ENCODE measurements at regions not wholly inside any gene's neighbourhood (a gene's known extent, or its start where the extent isn't known, plus 50 kb on each side); places are given as distances from the start of the nearest gene placed in this dataset.

DNA sequence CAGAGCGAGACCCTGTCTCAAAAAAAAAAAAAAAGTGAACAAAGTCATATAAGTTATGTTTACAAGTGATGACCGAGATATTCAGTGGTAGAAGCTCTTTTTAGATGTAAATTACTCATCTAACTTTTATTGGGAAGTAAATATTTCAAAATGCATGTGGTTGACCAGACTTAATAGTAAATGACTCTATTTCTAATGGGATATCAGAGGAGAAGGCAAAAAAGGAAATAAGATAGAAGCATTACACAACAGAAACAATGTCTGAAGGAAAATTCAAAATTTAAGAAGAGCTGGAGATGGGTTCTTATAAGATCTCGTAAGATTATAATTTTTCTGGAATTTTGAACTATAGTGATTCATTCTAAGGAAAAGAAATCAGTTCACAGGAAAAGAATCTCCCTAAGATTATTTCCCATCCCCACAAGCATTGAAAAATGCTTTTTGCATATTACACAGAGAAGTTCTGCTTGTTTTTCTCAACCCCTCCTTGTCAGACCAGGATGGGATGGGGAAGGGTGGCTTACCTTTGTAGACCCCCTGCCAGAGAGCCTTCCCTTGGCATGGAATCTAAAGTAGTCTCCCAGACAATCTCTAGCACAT, 63.1 kb upstream of the STK38L start:
- TF ChIP-seq YY1 (IDR thresholded peaks at IDR 0.05; ENCODE audit: low read depth) (no peak), ZBTB7A (IDR thresholded peaks at IDR 0.05; ENCODE audit: low read depth) (no peak), NFIC (IDR thresholded peaks at IDR 0.05) (no peak), TEAD4 (IDR thresholded peaks at IDR 0.05) (no peak), CREB1 (IDR thresholded peaks at IDR 0.05; ENCODE audit: low read depth) (no peak), TCF12 (IDR thresholded peaks at IDR 0.05; ENCODE audit: low read depth) (no peak), CEBPB (IDR thresholded peaks at IDR 0.05) (no peak), EGR1 (IDR thresholded peaks at IDR 0.05) (no peak)
- TF ChIP-seq, protein P1, sequence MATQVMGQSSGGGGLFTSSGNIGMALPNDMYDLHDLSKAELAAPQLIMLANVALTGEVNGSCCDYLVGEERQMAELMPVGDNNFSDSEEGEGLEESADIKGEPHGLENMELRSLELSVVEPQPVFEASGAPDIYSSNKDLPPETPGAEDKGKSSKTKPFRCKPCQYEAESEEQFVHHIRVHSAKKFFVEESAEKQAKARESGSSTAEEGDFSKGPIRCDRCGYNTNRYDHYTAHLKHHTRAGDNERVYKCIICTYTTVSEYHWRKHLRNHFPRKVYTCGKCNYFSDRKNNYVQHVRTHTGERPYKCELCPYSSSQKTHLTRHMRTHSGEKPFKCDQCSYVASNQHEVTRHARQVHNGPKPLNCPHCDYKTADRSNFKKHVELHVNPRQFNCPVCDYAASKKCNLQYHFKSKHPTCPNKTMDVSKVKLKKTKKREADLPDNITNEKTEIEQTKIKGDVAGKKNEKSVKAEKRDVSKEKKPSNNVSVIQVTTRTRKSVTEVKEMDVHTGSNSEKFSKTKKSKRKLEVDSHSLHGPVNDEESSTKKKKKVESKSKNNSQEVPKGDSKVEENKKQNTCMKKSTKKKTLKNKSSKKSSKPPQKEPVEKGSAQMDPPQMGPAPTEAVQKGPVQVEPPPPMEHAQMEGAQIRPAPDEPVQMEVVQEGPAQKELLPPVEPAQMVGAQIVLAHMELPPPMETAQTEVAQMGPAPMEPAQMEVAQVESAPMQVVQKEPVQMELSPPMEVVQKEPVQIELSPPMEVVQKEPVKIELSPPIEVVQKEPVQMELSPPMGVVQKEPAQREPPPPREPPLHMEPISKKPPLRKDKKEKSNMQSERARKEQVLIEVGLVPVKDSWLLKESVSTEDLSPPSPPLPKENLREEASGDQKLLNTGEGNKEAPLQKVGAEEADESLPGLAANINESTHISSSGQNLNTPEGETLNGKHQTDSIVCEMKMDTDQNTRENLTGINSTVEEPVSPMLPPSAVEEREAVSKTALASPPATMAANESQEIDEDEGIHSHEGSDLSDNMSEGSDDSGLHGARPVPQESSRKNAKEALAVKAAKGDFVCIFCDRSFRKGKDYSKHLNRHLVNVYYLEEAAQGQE (IDR thresholded peaks at IDR 0.05; ENCODE audit: low read depth), result no peak
- TF ChIP-seq, protein P2, sequence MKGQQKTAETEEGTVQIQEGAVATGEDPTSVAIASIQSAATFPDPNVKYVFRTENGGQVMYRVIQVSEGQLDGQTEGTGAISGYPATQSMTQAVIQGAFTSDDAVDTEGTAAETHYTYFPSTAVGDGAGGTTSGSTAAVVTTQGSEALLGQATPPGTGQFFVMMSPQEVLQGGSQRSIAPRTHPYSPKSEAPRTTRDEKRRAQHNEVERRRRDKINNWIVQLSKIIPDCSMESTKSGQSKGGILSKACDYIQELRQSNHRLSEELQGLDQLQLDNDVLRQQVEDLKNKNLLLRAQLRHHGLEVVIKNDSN (IDR thresholded peaks at IDR 0.05), result no peak

DNA sequence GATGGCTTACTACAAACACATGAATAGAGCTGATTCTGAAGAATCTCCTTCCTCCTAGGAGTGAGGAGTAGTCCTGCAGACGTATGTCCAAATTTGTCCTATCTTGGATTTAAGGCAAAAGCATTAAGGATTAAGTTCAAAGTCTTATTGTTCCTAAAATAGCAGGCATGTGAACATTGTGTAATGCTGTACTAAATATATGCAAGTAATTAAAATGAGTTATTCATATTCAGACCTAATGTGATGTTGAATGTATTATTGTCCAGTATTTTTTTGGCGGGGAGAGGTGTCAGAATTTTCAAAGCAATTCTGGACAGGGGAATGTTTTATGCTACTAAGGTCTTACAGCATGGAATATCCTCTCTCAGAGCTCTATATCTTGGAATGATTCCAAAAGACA, 60.7 kb upstream of the STK38L start:
- TF ChIP-seq YY1 (IDR thresholded peaks at IDR 0.05; ENCODE audit: low read depth), result no peak
- no peak for TF ChIP-seq TCF12 (IDR thresholded peaks at IDR 0.05; ENCODE audit: low read depth)
- TF ChIP-seq TAF1 (IDR thresholded peaks at IDR 0.05; ENCODE audit: low read depth), result no peak
- TF ChIP-seq, protein P3, sequence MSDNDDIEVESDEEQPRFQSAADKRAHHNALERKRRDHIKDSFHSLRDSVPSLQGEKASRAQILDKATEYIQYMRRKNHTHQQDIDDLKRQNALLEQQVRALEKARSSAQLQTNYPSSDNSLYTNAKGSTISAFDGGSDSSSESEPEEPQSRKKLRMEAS (IDR thresholded peaks at IDR 0.05), result no peak
- TF ChIP-seq, protein P2 (IDR thresholded peaks at IDR 0.05), result no peak
- TF ChIP-seq NFIC (IDR thresholded peaks at IDR 0.05), result no peak
- TF ChIP-seq CREB1 (IDR thresholded peaks at IDR 0.05; ENCODE audit: low read depth), result no peak
- TF ChIP-seq ZBTB7A (IDR thresholded peaks at IDR 0.05; ENCODE audit: low read depth), result no peak
- TF ChIP-seq FOXM1 (IDR thresholded peaks at IDR 0.05; ENCODE audit: borderline replicate concordance, low read depth), result no peak
- TF ChIP-seq EP300 (IDR thresholded peaks at IDR 0.05; ENCODE audit: borderline replicate concordance), result no peak
- no peak for TF ChIP-seq EGR1 (IDR thresholded peaks at IDR 0.05)
- no peak for TF ChIP-seq TEAD4 (IDR thresholded peaks at IDR 0.05)

DNA sequence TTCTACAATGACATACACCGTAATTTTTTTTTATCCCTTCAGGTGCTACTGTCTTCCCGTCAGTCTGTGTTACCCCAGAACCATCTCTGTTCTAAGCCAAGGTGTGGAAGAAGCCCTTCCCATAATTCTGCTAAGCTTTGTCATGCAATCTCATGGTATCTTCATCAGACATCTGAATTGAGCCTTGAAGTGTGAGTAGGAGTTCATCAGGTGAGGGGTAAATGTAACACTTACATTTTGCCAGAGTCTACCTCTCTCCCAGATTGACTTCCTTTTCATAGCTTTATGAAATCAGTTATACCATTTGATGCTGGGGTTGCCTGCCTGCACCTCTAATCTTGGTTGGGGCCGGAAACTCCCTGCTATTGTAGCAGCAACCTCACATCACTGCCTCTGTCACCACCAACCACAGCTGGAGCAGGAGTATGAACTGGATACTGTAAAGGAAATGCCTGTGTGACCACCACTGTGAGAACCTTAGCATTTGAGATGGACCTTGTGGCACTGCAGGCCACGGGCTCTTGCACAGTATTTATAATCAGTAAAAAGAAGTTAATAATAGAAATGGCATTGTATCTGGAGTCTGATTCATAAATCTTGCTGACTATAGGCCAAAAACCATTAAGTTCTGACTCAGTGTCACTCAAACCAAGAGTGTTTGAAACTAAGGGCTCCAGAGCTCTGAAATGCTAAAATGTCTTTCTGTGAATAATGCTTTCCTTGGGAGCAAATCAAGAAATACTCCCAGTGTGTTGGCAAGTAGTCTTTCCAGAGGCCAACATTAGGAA, 58.7 kb upstream of the STK38L start:
- no peak for TF ChIP-seq RAD21 (IDR thresholded peaks at IDR 0.05; ENCODE audit: low read depth)
- TF ChIP-seq, protein P3 (IDR thresholded peaks at IDR 0.05), result no peak
- TF ChIP-seq ZBTB7A (IDR thresholded peaks at IDR 0.05; ENCODE audit: low read depth), result no peak
- TF ChIP-seq CREB1 (IDR thresholded peaks at IDR 0.05; ENCODE audit: low read depth), result no peak
- TF ChIP-seq TAF1 (IDR thresholded peaks at IDR 0.05; ENCODE audit: low read depth), result no peak
- TF ChIP-seq EP300 (IDR thresholded peaks at IDR 0.05; ENCODE audit: borderline replicate concordance), result no peak
- no peak for TF ChIP-seq CEBPB (IDR thresholded peaks at IDR 0.05)
- TF ChIP-seq, protein P2 (IDR thresholded peaks at IDR 0.05), result no peak
- TF ChIP-seq TCF12 (IDR thresholded peaks at IDR 0.05; ENCODE audit: low read depth), result no peak
- no peak for TF ChIP-seq FOXM1 (IDR thresholded peaks at IDR 0.05; ENCODE audit: borderline replicate concordance, low read depth)
- TF ChIP-seq EGR1 (IDR thresholded peaks at IDR 0.05), result no peak
- no peak for TF ChIP-seq NFIC (IDR thresholded peaks at IDR 0.05)

DNA sequence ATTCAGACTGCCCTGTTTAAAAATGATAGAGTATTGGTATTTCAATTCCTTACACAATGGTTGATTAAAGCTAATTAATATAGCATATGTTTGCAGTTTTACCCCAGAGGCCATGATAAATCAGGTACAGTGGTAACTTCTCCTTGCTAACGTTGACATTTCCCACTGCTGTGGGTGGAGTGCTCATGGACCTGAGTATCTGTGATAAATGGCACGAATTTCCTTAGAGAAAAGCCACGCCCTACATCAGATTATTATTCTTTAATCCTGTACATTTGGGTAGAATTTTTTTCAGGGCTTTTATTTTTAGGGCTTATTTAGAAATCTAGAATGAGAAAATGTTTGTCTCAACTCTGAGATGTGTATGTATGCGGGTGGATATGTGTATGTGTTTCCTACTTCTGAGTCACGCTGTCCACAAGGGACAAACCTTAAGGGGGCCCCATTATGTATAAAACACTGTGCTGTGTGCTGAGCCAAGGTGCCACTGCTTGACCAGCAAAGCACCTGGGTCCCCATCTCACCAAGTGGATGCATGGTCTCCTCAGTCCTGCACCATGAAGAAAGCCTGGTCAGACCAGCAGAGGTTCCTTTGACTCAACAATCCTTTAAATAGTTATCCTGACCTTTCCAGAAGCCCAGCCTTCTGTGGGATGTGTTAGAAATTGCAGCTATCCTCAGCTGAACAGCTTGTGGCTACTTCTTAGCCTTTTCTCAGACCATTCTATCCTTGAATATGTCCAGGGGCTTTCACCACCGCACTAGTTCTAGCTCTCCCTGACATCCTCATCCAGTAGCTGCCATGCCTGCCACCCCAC, 57.9 kb upstream of the STK38L start:
- TF ChIP-seq, protein P1 (IDR thresholded peaks at IDR 0.05; ENCODE audit: low read depth), result no peak
- TF ChIP-seq CREB1 (IDR thresholded peaks at IDR 0.05; ENCODE audit: low read depth) (no peak), YY1 (IDR thresholded peaks at IDR 0.05; ENCODE audit: low read depth) (no peak), RAD21 (IDR thresholded peaks at IDR 0.05; ENCODE audit: low read depth) (no peak), TEAD4 (IDR thresholded peaks at IDR 0.05) (no peak), NFIC (IDR thresholded peaks at IDR 0.05) (no peak), EGR1 (IDR thresholded peaks at IDR 0.05) (no peak), FOXM1 (IDR thresholded peaks at IDR 0.05; ENCODE audit: borderline replicate concordance, low read depth) (no peak), CEBPB (IDR thresholded peaks at IDR 0.05) (no peak), EP300 (IDR thresholded peaks at IDR 0.05; ENCODE audit: borderline replicate concordance) (no peak), TCF12 (IDR thresholded peaks at IDR 0.05; ENCODE audit: low read depth) (no peak), TAF1 (IDR thresholded peaks at IDR 0.05; ENCODE audit: low read depth) (no peak), ZBTB7A (IDR thresholded peaks at IDR 0.05; ENCODE audit: low read depth) (no peak)
- TF ChIP-seq, protein P3 (IDR thresholded peaks at IDR 0.05), result no peak
- TF ChIP-seq, protein P2 (IDR thresholded peaks at IDR 0.05), result no peak
